Coronary artery (tissue), 2 donors: ENCODE measurements at regions not wholly inside any gene's neighbourhood (a gene's known extent, or its start where the extent isn't known, plus 50 kb on each side); places are given as distances from the start of the nearest gene placed in this dataset.
"Not testable (repeated sequence)": the region's sequence is repeated elsewhere in the genome, so short reads cannot be mapped to it uniquely, and the experiment has no call there.

ENCODE experiments used
- DNase-seq: peaks from one replicate; pipeline ENCODE4 v3.0.0-alpha.2; 2017; ENCODE audit warnings: low spot score
- H3K27ac ChIP-seq, 2 donors: fragments of 200-600 bp; sonication (generic); one replicate each; pipeline ENCODE4 v1.5.1; 2016 to 2019
- H3K4me3 ChIP-seq: fragments of 200-600 bp; sonication (generic); 2 replicates; pipeline ENCODE4 v1.5.1; 2016; ENCODE audit warnings: mild to moderate bottlenecking, moderate library complexity
- TF ChIP-seq, protein P1 (sequence below): fragments of 200-600 bp; sonication (generic); IDR thresholded peaks from one replicate; pipeline ENCODE4 v1.5.1; 2019; ENCODE audit warnings: antibody characterized with exemption

DNA sequence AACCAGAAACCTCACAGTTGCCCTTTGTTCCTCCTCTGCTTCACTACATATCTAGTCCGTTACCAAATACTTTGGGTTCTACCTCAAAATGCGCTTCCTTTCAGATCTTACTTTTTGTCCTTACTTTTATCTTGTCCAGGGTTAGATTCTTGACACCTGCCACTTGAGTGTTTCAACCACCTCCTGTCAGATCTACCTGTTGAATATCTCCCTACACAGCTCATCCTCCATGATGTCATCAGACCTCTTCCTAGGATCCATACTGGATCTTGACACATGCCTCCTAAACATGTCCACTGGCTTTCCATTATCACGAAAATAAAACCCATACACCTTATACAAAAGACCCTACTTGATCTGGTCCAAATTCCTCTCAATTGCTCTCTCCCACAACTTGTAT, 125.2 kb upstream of the SLC24A2 start:
- Histone ChIP-seq H3K4me3 (no peak overlapping the region), H3K27ac (no peak overlapping the region)
- TF ChIP-seq, protein P1, sequence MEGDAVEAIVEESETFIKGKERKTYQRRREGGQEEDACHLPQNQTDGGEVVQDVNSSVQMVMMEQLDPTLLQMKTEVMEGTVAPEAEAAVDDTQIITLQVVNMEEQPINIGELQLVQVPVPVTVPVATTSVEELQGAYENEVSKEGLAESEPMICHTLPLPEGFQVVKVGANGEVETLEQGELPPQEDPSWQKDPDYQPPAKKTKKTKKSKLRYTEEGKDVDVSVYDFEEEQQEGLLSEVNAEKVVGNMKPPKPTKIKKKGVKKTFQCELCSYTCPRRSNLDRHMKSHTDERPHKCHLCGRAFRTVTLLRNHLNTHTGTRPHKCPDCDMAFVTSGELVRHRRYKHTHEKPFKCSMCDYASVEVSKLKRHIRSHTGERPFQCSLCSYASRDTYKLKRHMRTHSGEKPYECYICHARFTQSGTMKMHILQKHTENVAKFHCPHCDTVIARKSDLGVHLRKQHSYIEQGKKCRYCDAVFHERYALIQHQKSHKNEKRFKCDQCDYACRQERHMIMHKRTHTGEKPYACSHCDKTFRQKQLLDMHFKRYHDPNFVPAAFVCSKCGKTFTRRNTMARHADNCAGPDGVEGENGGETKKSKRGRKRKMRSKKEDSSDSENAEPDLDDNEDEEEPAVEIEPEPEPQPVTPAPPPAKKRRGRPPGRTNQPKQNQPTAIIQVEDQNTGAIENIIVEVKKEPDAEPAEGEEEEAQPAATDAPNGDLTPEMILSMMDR = no peak
- no peak for DNase-seq

DNA sequence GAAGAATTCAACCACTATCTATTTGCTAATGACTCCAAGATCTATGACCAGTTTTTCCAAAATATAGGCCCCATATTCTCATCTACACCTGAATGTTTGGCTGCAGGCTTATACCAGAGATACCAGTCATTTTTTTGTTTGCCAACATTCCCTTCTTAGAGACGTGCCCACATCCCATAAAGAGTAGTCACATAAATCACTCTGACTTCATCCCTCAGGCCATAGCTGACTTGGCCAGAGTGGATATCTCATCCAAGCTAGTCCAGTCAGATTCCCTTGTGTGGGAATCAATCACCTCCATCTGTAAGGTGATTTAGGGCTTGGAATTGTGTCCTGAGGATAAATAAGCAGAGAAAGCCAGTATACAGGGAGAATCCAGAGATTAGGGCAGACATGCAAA, 124.3 kb upstream of the SLC24A2 start:
- H3K27ac ChIP-seq = no peak overlapping the region
- no peak for DNase-seq
- H3K4me3 ChIP-seq = no peak overlapping the region
- TF ChIP-seq, protein P1 = no peak

DNA sequence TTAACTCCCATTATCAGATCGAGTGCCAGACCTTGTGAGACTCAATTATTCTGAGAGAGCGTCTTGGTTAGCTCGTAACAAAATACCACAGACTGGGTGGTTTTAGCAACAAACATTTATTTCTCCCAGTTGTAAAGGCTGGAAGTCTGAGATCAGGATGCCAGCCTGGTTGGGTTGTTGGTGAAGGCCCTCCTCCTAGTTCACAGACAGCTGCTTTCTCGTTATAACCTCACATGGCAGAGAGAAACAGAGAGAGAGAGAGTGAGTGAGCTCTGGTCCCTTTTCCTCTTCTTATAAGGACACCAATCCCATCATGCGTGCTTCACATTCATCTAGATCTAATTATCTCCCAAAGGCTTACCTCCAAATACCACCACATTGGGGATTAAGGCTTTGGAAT, 114.2 kb upstream of the SLC24A2 start:
- TF ChIP-seq, protein P1 = no peak
- no peak for DNase-seq
- Histone ChIP-seq H3K27ac (no peak overlapping the region), H3K4me3 (no peak overlapping the region)

DNA sequence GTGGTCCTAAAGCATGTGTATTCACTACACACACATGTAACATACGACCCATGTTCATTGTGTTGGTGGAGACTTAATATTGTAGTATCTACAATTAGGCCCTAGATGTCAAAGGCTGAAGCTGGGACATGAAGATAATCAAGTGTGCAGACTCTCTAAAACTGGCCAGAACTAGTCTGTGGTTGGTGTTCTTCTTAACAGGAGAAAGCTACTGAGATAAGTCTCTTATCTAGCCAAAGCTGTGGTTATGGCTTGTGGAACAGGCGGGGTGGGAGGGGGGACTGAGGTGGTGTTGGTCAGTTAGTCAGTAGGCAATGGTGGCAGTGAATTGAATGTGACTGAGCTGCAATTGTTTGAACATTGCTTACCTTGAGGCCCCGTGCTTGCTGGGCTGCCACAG, 112.7 kb upstream of the SLC24A2 start:
- TF ChIP-seq, protein P1 = no peak
- no peak for DNase-seq
- no peak overlapping the region for H3K4me3 ChIP-seq
- no peak overlapping the region for H3K27ac ChIP-seq

DNA sequence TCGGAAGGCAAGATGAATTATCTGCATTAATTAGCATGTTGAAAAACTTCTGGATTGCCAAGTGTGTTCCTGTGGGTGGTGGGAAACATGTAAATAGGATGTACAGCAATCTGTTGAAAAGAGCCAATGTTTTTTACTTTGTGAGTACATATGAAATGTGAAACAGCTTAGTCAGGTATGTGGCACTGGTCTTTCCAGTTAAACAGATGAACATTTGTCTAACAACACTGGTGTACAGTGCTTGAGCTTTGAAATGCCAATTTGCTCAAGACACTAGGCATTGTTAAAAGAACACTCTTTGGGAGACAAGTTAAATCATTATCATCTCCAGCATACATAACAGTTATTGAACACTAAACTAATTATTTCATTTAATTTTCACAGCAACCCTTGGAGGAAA, 107.3 kb upstream of the SLC24A2 start:
- H3K4me3 ChIP-seq = no peak overlapping the region
- TF ChIP-seq, protein P1 = no peak
- no peak overlapping the region for H3K27ac ChIP-seq
- DNase-seq = no peak

DNA sequence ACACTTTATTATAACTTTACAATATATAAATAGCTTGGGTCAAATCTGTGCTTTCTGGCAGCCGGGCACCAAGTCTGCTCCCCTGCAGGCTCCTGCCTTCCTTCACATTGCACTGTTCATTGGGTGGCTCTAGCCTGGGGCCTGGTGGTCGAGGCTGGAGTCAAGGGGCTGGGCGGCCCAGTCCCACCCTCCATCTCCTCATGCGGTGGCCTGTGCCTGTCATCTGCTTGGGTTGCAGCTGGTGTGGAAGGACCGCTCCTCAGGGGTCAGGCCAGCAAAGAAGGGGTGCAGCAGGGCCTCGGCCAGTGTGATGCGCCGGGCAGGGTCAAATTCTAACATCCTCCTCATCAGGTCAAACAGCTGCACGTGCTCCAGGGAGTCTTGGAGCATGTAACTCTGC, 106.7 kb upstream of the SLC24A2 start:
- H3K4me3 ChIP-seq, H3K27ac ChIP-seq, DNase-seq: not testable (repeated sequence)

DNA sequence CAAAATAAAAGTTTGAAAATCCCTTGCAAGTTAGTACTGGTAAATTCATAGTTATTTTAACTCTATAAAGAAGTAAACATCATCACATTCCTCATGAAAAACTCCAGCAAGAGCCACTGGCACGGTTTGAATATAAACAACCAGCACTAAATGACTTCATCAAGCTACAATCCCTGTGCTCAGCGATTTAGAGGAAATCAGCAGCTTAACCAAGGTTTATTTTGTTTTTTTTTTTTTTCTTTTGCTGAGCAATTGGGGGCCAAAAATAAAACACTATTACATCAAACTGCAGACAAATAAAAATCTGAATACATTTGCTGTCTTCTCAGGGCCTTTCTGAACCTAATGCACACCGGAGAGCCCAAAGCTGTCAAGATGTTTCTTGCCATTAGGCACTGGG, 106.2 kb upstream of the SLC24A2 start:
- no peak for DNase-seq
- Histone ChIP-seq H3K27ac (no peak overlapping the region), H3K4me3 (no peak overlapping the region)
- TF ChIP-seq, protein P1 = no peak

DNA sequence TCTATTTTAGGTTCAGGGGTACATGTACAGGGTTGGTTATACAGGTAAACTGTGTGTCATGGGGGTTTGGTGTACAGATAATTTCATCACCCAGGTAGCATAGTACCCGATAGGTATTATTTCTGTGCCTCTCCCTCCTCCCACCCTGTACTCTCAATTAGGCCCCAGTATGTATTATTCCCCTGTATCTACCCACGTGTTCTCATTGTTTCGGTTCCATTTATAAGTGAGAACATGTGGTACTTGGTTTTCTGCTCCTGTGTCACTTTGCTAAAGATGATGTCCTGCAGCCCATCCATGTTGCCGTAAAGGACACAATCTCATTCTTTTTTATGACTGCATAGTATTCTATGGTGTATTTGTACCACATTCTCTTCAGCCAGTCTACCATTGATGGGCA, 96.8 kb upstream of the SLC24A2 start:
- Histone ChIP-seq H3K4me3 (no peak overlapping the region), H3K27ac (no peak overlapping the region)
- TF ChIP-seq, protein P1 = no peak
- DNase-seq = no peak
